Body of pancreas (tissue), 4 donors: ENCODE measurements at regions not wholly inside any gene's neighbourhood (a gene's known extent, or its start where the extent isn't known, plus 50 kb on each side); places are given as distances from the start of the nearest gene placed in this dataset.
A peak's percentile ranks its signal among the peaks of the same experiment; 100 is the strongest.
"Not testable (repeated sequence)": the region's sequence is repeated elsewhere in the genome, so short reads cannot be mapped to it uniquely, and the experiment has no call there.

ENCODE experiments used
- ATAC-seq: fragments of 150-250 bp; one replicate; pipeline ENCODE4 v1.9.1; 2016
- DNase-seq, 4 donors: peaks; one replicate each; pipeline ENCODE4 v3.0.0-alpha.2; 2019
- H3K27ac ChIP-seq, 4 donors: fragments of 200-600 bp; sonication (generic); 1 replicate in 3 of 4; 2 replicates in 1 of 4; pipeline versions ENCODE4 v1.5.1 to v1.6.1; 2016 to 2019; ENCODE audit warnings: mild to moderate bottlenecking in 1 of 4, mixed read lengths in 1 of 4, moderate library complexity in 1 of 4
- H3K27me3 ChIP-seq, 2 donors: fragments of 200-600 bp; sonication (generic); one replicate each; pipeline ENCODE4 v1.6.0; 2016; ENCODE audit warnings: mild to moderate bottlenecking in 1 of 2
- H3K36me3 ChIP-seq, 2 donors: fragments of 200-600 bp; sonication (generic); replicated peaks in 1 of 2; 2 replicates each; pipeline ENCODE4 v1.5.1; 2016; ENCODE audit warnings: low read depth in 2 of 2; ENCODE audit not compliant: insufficient read depth in 1 of 2
- H3K4me1 ChIP-seq: fragments of 200-600 bp; sonication (generic); one replicate; pipeline ENCODE4 v1.6.0; 2016
- H3K4me3 ChIP-seq, 2 donors: fragments of 200-600 bp; sonication (generic); 1 replicate in 1 of 2; 2 replicates in 1 of 2; pipeline ENCODE4 v1.5.1; 2016 to 2019
- H3K9me3 ChIP-seq, 3 donors: fragments of 200-600 bp; sonication (generic); 1 replicate in 2 of 3; 2 replicates in 1 of 3; pipeline ENCODE4 v1.5.1; 2016
- POLR2A ChIP-seq, 3 donors: fragments of 450-650 bp; IDR thresholded peaks; one replicate each; pipeline ENCODE4 v1.6.1; 2016; ENCODE audit warnings: antibody characterized with exemption in 3 of 3, mild to moderate bottlenecking in 2 of 3
- WGBS, 2 donors: methylation state at CpG; one replicate each; pipeline ENCODE4 v1.1.5; 2017; 5-methylcytosine and 5-hydroxymethylcytosine counted together
- intact Hi-C: fragments of 100-400 bp; cut with DNase I; formaldehyde crosslinking; loops from one replicate; pipeline ENCODE4 v1.15.1; 2023
- TF ChIP-seq, protein P1 (sequence below), 7 experiments: fragments of 450-650 bp in 4 of 7; fragments of 200-600 bp in 3 of 7; sonication (generic) in 3 of 7; IDR thresholded peaks; one replicate each; pipeline ENCODE4 v1.5.1; 2016 to 2019; ENCODE audit warnings: antibody characterized with exemption in 7 of 7

GRCh38 chr13:67402546-67402945, 172.4 kb upstream of the PCDH9 start:
- H3K4me1 ChIP-seq, result no peaks in the 10 kb centered on the region
- H3K36me3 ChIP-seq, result no peaks in the 10 kb centered on the region
- DNase-seq (no peak), ATAC-seq (no peak)
- TF ChIP-seq, protein P1, sequence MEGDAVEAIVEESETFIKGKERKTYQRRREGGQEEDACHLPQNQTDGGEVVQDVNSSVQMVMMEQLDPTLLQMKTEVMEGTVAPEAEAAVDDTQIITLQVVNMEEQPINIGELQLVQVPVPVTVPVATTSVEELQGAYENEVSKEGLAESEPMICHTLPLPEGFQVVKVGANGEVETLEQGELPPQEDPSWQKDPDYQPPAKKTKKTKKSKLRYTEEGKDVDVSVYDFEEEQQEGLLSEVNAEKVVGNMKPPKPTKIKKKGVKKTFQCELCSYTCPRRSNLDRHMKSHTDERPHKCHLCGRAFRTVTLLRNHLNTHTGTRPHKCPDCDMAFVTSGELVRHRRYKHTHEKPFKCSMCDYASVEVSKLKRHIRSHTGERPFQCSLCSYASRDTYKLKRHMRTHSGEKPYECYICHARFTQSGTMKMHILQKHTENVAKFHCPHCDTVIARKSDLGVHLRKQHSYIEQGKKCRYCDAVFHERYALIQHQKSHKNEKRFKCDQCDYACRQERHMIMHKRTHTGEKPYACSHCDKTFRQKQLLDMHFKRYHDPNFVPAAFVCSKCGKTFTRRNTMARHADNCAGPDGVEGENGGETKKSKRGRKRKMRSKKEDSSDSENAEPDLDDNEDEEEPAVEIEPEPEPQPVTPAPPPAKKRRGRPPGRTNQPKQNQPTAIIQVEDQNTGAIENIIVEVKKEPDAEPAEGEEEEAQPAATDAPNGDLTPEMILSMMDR (IDR thresholded peaks at IDR 0.05), result no peak
- no peak for TF ChIP-seq POLR2A (IDR thresholded peaks at IDR 0.05)
- intact Hi-C loops, result no loop called here
- no peaks in the 10 kb centered on the region for H3K27me3 ChIP-seq
- WGBS, 2 donors, result 83 to 85% methylated on average over 7 of the region's 7 CpGs
- no peaks in the 10 kb centered on the region for H3K9me3 ChIP-seq
- no peak overlapping the region for H3K4me3 ChIP-seq
- H3K27ac ChIP-seq, result no peak overlapping the region

GRCh38 chr13:67395577-67395976, 165.4 kb upstream of the PCDH9 start:
- Histone ChIP-seq H3K4me1 (no peaks in the 10 kb centered on the region), H3K9me3 (no peaks in the 10 kb centered on the region), H3K36me3 (no peaks in the 10 kb centered on the region), H3K27ac (no peak overlapping the region), H3K4me3 (no peak overlapping the region), H3K27me3 (no peaks in the 10 kb centered on the region)
- intact Hi-C loops, result no loop called here
- 63 to 74% methylated on average over 1 of the region's 1 CpG for WGBS, 2 donors
- no peak for TF ChIP-seq POLR2A (IDR thresholded peaks at IDR 0.05)
- TF ChIP-seq, protein P1 (IDR thresholded peaks at IDR 0.05), result no peak
- no peak for DNase-seq
- no peak for ATAC-seq

DNA sequence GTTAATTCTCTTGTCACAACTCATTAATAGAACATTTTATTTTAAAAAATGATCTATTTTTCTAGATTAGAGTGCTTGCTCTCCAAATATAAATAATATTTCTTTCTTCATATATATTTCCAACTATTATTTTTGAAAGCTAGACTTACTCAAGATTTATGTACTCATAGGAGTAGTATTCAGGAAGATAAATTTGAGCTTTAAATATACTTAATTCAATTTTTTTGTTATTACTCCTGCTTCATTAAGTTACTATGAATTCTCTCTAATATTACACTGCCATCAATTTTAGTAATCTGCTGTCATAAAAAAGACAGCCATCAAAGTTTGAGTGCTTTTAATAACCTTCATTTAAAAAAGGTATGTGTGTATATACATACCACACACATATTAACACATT, 161.9 kb upstream of the PCDH9 start:
- TF ChIP-seq POLR2A (IDR thresholded peaks at IDR 0.05), result no peak
- TF ChIP-seq, protein P1 (IDR thresholded peaks at IDR 0.05), result no peak
- DNase-seq, result no peak
- H3K4me1 ChIP-seq, result no peaks in the 10 kb centered on the region
- H3K27me3 ChIP-seq, result no peaks in the 10 kb centered on the region
- no peak overlapping the region for H3K4me3 ChIP-seq
- H3K9me3 ChIP-seq, result no peaks in the 10 kb centered on the region
- no peak for ATAC-seq
- H3K27ac ChIP-seq, result no peak overlapping the region
- no peaks in the 10 kb centered on the region for H3K36me3 ChIP-seq
- intact Hi-C loops, result no loop called here

DNA sequence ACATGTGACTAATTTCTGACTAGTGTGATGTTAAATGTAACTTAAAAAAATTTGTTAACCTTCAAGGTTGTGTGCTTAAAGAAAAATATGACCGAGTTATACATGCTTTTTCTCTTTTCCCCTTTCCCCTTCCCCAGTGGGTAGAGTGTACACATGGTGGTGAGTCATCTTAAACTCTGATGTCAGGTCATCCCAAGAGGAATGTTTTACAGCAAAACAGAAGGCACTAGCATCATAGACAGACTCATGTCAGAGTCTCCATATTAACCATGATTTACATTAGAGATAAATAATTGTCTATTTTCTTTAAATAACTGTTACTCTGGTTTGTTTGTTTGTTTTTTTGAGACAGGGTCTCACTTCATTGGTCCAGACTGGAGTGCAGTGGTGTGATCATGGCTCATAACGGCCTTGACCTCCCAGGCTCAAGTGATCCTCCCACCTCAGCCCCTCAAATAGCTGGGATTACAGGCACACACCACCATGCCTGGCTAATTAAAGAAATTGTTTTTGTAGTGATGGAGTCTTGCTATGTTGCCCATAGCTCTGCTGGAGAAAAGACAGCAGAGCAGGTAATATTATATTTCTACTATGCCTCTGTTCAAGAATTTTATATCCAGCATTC, 160.4 kb upstream of the PCDH9 start:
- ATAC-seq, result no peak
- H3K9me3 ChIP-seq, result no peaks in the 10 kb centered on the region
- no peaks in the 10 kb centered on the region for H3K36me3 ChIP-seq
- H3K27ac ChIP-seq, result no peak overlapping the region
- intact Hi-C loops, result no loop called here
- TF ChIP-seq POLR2A (IDR thresholded peaks at IDR 0.05), result no peak
- H3K4me1 ChIP-seq, result no peaks in the 10 kb centered on the region
- 33 to 41% methylated on average over 2 of the region's 2 CpGs for WGBS, 2 donors
- H3K4me3 ChIP-seq, result no peak overlapping the region
- H3K27me3 ChIP-seq, result no peaks in the 10 kb centered on the region
- DNase-seq, result no peak

DNA sequence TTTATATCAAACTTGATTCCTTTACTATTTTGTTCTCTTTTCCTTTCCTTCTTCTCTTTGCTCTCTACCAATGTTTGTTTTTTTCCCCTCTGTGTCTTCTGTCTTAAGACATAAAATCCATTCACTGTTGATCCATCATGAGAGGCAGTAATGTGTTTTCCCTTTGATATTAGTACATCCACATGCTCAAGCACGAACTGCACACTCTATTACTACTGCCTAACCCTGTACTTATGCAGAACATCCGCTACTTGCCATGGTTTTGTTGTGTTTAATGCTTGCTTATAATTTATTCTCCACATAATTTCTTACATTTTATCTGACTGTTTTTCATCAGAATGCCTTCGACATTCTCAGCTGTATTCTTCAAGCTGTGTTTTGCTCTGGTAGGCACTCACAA, 159.0 kb upstream of the PCDH9 start:
- 44 to 48% methylated on average over 3 of the region's 3 CpGs for WGBS, 2 donors
- Histone ChIP-seq H3K36me3 (no peaks in the 10 kb centered on the region), H3K27ac (no peak overlapping the region), H3K4me1 (no peaks in the 10 kb centered on the region), H3K27me3 (no peaks in the 10 kb centered on the region), H3K4me3 (no peak overlapping the region), H3K9me3 (no peaks in the 10 kb centered on the region)
- intact Hi-C loops, result no loop called here
- ATAC-seq (no peak), DNase-seq (no peak)
- TF ChIP-seq, protein P1 (IDR thresholded peaks at IDR 0.05), result no peak
- no peak for TF ChIP-seq POLR2A (IDR thresholded peaks at IDR 0.05)

DNA sequence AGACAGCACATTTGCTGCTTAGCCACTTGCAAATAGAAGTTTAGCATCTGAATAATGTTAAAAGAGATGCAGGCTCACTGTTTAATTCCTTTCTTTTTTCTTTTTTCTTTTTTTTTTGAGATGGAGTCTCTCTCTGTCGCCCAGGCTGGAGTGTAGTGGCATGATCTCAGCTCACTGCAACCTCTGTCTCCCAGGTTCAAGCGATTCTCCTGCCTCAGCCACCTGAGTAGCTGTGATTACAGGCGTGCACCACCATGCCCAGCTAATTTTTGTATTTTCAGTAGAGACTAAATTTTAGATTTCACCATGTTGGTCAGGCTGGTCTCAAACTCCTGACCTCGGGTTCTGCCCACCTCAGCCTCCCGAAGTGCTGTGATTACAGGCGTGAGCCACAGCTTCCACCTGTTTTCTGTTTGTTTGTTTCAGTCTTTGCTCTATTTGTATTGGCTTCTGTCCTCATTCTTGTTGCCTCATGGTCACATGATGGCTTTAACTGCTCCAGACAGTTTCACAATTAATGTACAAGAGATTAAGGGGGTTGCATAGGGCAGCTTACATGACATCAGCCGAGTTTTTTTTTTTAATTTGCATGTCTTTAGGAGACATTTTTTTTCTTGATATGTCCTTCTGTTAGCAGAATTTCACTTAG, 153.1 kb upstream of the PCDH9 start:
- H3K4me3 ChIP-seq, H3K4me1 ChIP-seq, H3K9me3 ChIP-seq, H3K27ac ChIP-seq, H3K36me3 ChIP-seq, intact Hi-C loops, H3K27me3 ChIP-seq: not testable (repeated sequence)
- 44 to 46% methylated on average over 7 of the region's 7 CpGs for WGBS, 2 donors
- ATAC-seq, result peak; percentile 59
- DNase-seq, result peak in 2 of 4 donors; percentile 6 to 17
